ENCODE measurements at regions not wholly inside any gene's neighbourhood (a gene's known extent, or its start where the extent isn't known, plus 50 kb on each side); places are given as distances from the start of the nearest gene placed in this dataset.

DNA sequence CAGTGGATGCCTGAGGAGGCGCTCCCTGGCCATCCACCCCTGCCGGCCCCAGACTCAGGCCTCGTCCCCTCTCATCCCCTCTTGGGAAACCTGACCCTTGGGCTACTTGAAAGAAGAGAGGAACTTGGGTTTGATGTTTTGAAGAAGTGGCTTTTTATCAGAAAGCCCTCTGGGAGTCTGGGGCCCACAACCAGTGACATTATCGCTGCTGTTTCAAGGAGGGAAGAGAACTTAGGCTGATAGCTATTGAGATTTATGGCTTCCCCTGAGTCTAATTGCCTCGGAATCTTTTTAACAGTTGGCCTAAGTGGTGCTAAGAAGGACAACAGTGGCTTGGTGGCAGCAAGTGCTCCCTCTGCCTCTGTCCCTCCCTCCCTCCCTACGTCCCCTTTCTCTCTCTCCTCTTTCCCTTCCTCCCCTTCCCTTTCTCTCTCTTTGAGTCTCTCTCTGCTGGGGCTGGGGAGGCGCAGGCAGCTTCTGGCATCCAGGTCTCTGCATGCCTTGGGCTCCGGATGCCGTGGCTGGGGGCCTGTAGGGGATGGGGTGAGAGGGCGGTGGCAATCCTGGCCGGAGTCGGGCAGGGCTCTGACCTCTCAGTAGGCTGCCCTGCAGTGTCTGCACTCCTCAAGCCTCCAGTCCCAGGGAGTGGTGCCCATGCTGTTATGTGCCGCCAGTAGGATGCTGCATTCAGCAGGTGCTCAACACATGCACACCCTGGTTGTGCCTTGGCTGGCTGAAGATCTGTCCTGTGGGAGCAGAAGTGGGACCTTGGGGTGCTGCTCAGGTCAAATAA lies 49.6 kb upstream of the RXRA start:
- DNase-seq: no peak
